Neural progenitor cell (in vitro differentiated cells): ENCODE measurements at regions not wholly inside any gene's neighbourhood (a gene's known extent, or its start where the extent isn't known, plus 50 kb on each side); places are given as distances from the start of the nearest gene placed in this dataset.

Experiments
- DNase-seq: peaks from one replicate; pipeline ENCODE4 v3.0.0-alpha.2; 2016; ENCODE audit warnings: low spot score
- H2AFZ ChIP-seq: fragments of 200-600 bp; sonication (generic); replicated peaks from 2 replicates; pipeline ENCODE4 v1.6.1; 2016; ENCODE audit warnings: antibody characterized with exemption
- H3F3A ChIP-seq: fragments of 200-600 bp; sonication (generic); 2 replicates; pipeline ENCODE4 v1.6.1; 2016; ENCODE audit warnings: antibody characterized with exemption, low read depth
- H3K27ac ChIP-seq: fragments of 200-600 bp; sonication (generic); 2 replicates; pipeline ENCODE4 v1.5.1; 2016; ENCODE audit warnings: mild to moderate bottlenecking
- H3K27me3 ChIP-seq: fragments of 200-600 bp; sonication (generic); 2 replicates; pipeline ENCODE4 v1.6.1; 2016; ENCODE audit warnings: mild to moderate bottlenecking, moderate library complexity
- H3K36me3 ChIP-seq: fragments of 200-600 bp; sonication (generic); 2 replicates; pipeline ENCODE4 v1.5.1; 2016
- H3K4me1 ChIP-seq: fragments of 200-600 bp; sonication (generic); 2 replicates; pipeline ENCODE4 v1.6.1; 2016; ENCODE audit warnings: mixed run types
- H3K4me2 ChIP-seq: fragments of 200-600 bp; sonication (generic); 2 replicates; pipeline ENCODE4 v1.6.1; 2016
- H3K4me3 ChIP-seq: fragments of 200-600 bp; sonication (generic); 2 replicates; pipeline ENCODE4 v1.5.1; 2016
- H3K79me2 ChIP-seq: fragments of 200-600 bp; sonication (generic); 2 replicates; pipeline ENCODE4 v1.6.1; 2016; ENCODE audit warnings: low read depth
- H3K9ac ChIP-seq: fragments of 200-600 bp; sonication (generic); 2 replicates; pipeline ENCODE4 v1.6.1; 2016
- H3K9me3 ChIP-seq: fragments of 200-600 bp; sonication (generic); 2 replicates; pipeline ENCODE4 v1.5.1; 2016; ENCODE audit warnings: low read depth
- H4K20me1 ChIP-seq: fragments of 200-600 bp; sonication (generic); 2 replicates; pipeline ENCODE4 v1.6.1; 2016; ENCODE audit warnings: low read depth
- H3K27ac Mint-ChIP-seq: 3 replicates; pipeline ENCODE4 v1.8.0; 2021; ENCODE audit warnings: mixed read lengths
- H3K27me3 Mint-ChIP-seq: 2 replicates; pipeline ENCODE4 v1.8.0; 2022; ENCODE audit warnings: low read depth, mild to moderate bottlenecking, inconsistent platforms, moderate library complexity, mixed read lengths; ENCODE audit not compliant: insufficient read depth
- H3K36me3 Mint-ChIP-seq: 3 replicates; pipeline ENCODE4 v1.8.0; 2021; ENCODE audit warnings: mixed read lengths
- H3K4me1 Mint-ChIP-seq: 3 replicates; pipeline ENCODE4 v1.8.0; 2021; ENCODE audit warnings: mixed read lengths
- H3K4me3 Mint-ChIP-seq: 3 replicates; pipeline ENCODE4 v1.8.0; 2021; ENCODE audit warnings: mild to moderate bottlenecking, moderate library complexity, mixed read lengths
- H3K9me3 Mint-ChIP-seq: 3 replicates; pipeline ENCODE4 v1.8.0; 2020; ENCODE audit warnings: mixed read lengths
- CTCF ChIP-seq: fragments of 200-600 bp; sonication (generic); IDR thresholded peaks from 2 replicates; pipeline ENCODE4 v1.5.1; 2017; ENCODE audit warnings: antibody characterized with exemption, mild to moderate bottlenecking
- EZH2 ChIP-seq: fragments of 200-600 bp; sonication (generic); IDR thresholded peaks from 2 replicates; pipeline ENCODE4 v1.6.1; 2017; ENCODE audit warnings: antibody characterized with exemption, mild to moderate bottlenecking, moderate library complexity
- EZH2phosphoT487 ChIP-seq: fragments of 200-600 bp; sonication (generic); IDR thresholded peaks from 2 replicates; pipeline ENCODE4 v1.6.1; 2017; ENCODE audit warnings: antibody characterized with exemption

GRCh38 chr21:32101277-32101676, 177.6 kb downstream of the MIS18A start:
- no peak overlapping the region for H2AFZ ChIP-seq
- no peak for DNase-seq
- H3K79me2 ChIP-seq = no peaks in the 10 kb centered on the region
- no peaks in the 10 kb centered on the region for H3K9me3 ChIP-seq
- no peaks in the 10 kb centered on the region for H3K36me3 Mint-ChIP-seq
- peaks cover 42% of the 10 kb centered on the region for H3K27me3 ChIP-seq
- H3K27ac ChIP-seq = no peak overlapping the region
- peaks cover 21% of the 10 kb centered on the region for H3K9me3 Mint-ChIP-seq
- H3K9ac ChIP-seq = no peak overlapping the region
- peaks cover 6% of the 10 kb centered on the region for H3K27me3 Mint-ChIP-seq
- H3K4me3 Mint-ChIP-seq = no peak overlapping the region
- no peak overlapping the region for H3K4me3 ChIP-seq
- no peak for TF ChIP-seq CTCF
- no peak for TF ChIP-seq EZH2phosphoT487
- TF ChIP-seq EZH2 = no peak
- no peaks in the 10 kb centered on the region for H3K36me3 ChIP-seq
- peaks cover 30% of the 10 kb centered on the region for H3K4me1 Mint-ChIP-seq
- H3K4me1 ChIP-seq = peaks cover 7% of the 10 kb centered on the region
- H4K20me1 ChIP-seq = no peaks in the 10 kb centered on the region
- H3K27ac Mint-ChIP-seq = no peak overlapping the region
- H3F3A ChIP-seq = no peaks in the 10 kb centered on the region
- H3K4me2 ChIP-seq = no peak overlapping the region

GRCh38 chr21:32100423-32100822, 178.4 kb downstream of the MIS18A start:
- no peak overlapping the region for H3K4me3 Mint-ChIP-seq
- peaks cover 6% of the 10 kb centered on the region for H3K27me3 Mint-ChIP-seq
- H3K4me1 ChIP-seq = peaks cover 7% of the 10 kb centered on the region
- peaks cover 18% of the 10 kb centered on the region for H3K9me3 Mint-ChIP-seq
- no peak overlapping the region for H3K27ac ChIP-seq
- no peak overlapping the region for H3K27ac Mint-ChIP-seq
- peaks cover 42% of the 10 kb centered on the region for H3K27me3 ChIP-seq
- H3K4me1 Mint-ChIP-seq = peaks cover 30% of the 10 kb centered on the region
- no peaks in the 10 kb centered on the region for H4K20me1 ChIP-seq
- TF ChIP-seq CTCF (no peak), EZH2phosphoT487 (no peak), EZH2 (no peak)
- H3K79me2 ChIP-seq = no peaks in the 10 kb centered on the region
- H3K4me3 ChIP-seq = no peak overlapping the region
- no peaks in the 10 kb centered on the region for H3K9me3 ChIP-seq
- H2AFZ ChIP-seq = no peak overlapping the region
- no peak overlapping the region for H3K4me2 ChIP-seq
- no peak overlapping the region for H3K9ac ChIP-seq
- no peak for DNase-seq
- no peaks in the 10 kb centered on the region for H3F3A ChIP-seq
- H3K36me3 Mint-ChIP-seq = no peaks in the 10 kb centered on the region
- no peaks in the 10 kb centered on the region for H3K36me3 ChIP-seq

- no peak overlapping the region for H3K4me3 ChIP-seq
Observed at GRCh38 chr21:32099812-32100416, 178.9 kb downstream of the MIS18A start.

More at GRCh38 chr21:32099812-32100416, 178.9 kb downstream of the MIS18A start:
- no peak overlapping the region for H3K9ac ChIP-seq
- peaks cover 7% of the 10 kb centered on the region for H3K4me1 ChIP-seq
- no peak overlapping the region for H3K27ac ChIP-seq
- H3K27me3 Mint-ChIP-seq = peaks cover 6% of the 10 kb centered on the region
- no peak overlapping the region for H3K27ac Mint-ChIP-seq
- H3K9me3 ChIP-seq = no peaks in the 10 kb centered on the region
- no peaks in the 10 kb centered on the region for H3F3A ChIP-seq
- DNase-seq = peak; percentile 45
- H3K27me3 ChIP-seq = peaks cover 42% of the 10 kb centered on the region
- no peaks in the 10 kb centered on the region for H4K20me1 ChIP-seq
- H3K36me3 ChIP-seq = no peaks in the 10 kb centered on the region
- peak overlapping the region; percentile 35 for H3K4me2 ChIP-seq
- H3K79me2 ChIP-seq = no peaks in the 10 kb centered on the region
- no peak overlapping the region for H2AFZ ChIP-seq
- H3K4me1 Mint-ChIP-seq = peaks cover 33% of the 10 kb centered on the region
- H3K4me3 Mint-ChIP-seq = no peak overlapping the region
- TF ChIP-seq EZH2phosphoT487 (no peak), CTCF (peak; percentile 50)
- H3K36me3 Mint-ChIP-seq = no peaks in the 10 kb centered on the region
- peaks cover 13% of the 10 kb centered on the region for H3K9me3 Mint-ChIP-seq
